ENCODE measurements at regions not wholly inside any gene's neighbourhood (a gene's known extent, or its start where the extent isn't known, plus 50 kb on each side); places are given as distances from the start of the nearest gene placed in this dataset.

DNA sequence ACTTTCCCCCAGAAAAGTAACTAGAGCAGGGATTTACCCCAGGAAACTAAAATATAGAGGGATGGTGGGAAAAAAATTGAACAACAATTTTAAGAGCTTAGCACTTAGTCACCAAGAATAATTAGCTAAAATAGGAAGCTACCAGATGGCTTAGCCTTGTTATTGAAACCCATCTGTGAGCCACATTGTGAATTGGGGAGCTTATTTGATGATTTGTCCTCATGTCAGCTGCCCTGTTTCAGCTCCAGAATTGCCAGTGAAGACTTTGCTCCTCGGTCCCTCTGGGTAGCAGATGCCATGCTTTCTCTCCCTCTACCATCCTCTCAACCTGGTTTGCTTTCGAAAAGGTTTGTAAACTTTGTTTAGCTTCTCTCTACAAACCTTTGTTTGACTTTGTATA is 67.7 kb upstream of the PTHLH start:
- TF ChIP-seq FOXM1 (IDR thresholded peaks at IDR 0.05; ENCODE audit: borderline replicate concordance, low read depth) = no peak
- TF ChIP-seq, protein P1, sequence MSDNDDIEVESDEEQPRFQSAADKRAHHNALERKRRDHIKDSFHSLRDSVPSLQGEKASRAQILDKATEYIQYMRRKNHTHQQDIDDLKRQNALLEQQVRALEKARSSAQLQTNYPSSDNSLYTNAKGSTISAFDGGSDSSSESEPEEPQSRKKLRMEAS (IDR thresholded peaks at IDR 0.05) = no peak
- no peak for TF ChIP-seq CREB1 (IDR thresholded peaks at IDR 0.05; ENCODE audit: low read depth)
- no peak for TF ChIP-seq EP300 (IDR thresholded peaks at IDR 0.05; ENCODE audit: borderline replicate concordance)
- TF ChIP-seq, protein P2, sequence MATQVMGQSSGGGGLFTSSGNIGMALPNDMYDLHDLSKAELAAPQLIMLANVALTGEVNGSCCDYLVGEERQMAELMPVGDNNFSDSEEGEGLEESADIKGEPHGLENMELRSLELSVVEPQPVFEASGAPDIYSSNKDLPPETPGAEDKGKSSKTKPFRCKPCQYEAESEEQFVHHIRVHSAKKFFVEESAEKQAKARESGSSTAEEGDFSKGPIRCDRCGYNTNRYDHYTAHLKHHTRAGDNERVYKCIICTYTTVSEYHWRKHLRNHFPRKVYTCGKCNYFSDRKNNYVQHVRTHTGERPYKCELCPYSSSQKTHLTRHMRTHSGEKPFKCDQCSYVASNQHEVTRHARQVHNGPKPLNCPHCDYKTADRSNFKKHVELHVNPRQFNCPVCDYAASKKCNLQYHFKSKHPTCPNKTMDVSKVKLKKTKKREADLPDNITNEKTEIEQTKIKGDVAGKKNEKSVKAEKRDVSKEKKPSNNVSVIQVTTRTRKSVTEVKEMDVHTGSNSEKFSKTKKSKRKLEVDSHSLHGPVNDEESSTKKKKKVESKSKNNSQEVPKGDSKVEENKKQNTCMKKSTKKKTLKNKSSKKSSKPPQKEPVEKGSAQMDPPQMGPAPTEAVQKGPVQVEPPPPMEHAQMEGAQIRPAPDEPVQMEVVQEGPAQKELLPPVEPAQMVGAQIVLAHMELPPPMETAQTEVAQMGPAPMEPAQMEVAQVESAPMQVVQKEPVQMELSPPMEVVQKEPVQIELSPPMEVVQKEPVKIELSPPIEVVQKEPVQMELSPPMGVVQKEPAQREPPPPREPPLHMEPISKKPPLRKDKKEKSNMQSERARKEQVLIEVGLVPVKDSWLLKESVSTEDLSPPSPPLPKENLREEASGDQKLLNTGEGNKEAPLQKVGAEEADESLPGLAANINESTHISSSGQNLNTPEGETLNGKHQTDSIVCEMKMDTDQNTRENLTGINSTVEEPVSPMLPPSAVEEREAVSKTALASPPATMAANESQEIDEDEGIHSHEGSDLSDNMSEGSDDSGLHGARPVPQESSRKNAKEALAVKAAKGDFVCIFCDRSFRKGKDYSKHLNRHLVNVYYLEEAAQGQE (IDR thresholded peaks at IDR 0.05; ENCODE audit: low read depth) = no peak
- TF ChIP-seq TCF12 (IDR thresholded peaks at IDR 0.05; ENCODE audit: low read depth) = no peak
- no peak for TF ChIP-seq CEBPB (IDR thresholded peaks at IDR 0.05)

All from Ishikawa (cell line).